ENCODE measurements at regions not wholly inside any gene's neighbourhood (a gene's known extent, or its start where the extent isn't known, plus 50 kb on each side); places are given as distances from the start of the nearest gene placed in this dataset.

- no peak overlapping the region for H3K4me3 ChIP-seq (replicated peaks; ENCODE audit: low read depth, low read length)
- no peak for DNase-seq (ENCODE audit: low read depth)
- no peak for TF ChIP-seq CTCF (IDR thresholded peaks at IDR 0.05; ENCODE audit: low read length, missing control alignments)
Observed at GRCh38 chr2:65788556-65788955, 356.2 kb upstream of the SPRED2 start.

GRCh38 chr2:65786765-65787164, 354.4 kb upstream of the SPRED2 start:
- no peak overlapping the region for H3K4me3 ChIP-seq (replicated peaks; ENCODE audit: low read depth, low read length)

GRCh38 chr2:65786007-65786717, 353.8 kb upstream of the SPRED2 start:
- no peak for TF ChIP-seq CTCF (IDR thresholded peaks at IDR 0.05; ENCODE audit: low read length, missing control alignments)

More at GRCh38 chr2:65786765-65787164, 354.4 kb upstream of the SPRED2 start:
- no peak for TF ChIP-seq CTCF (IDR thresholded peaks at IDR 0.05; ENCODE audit: low read length, missing control alignments)
- DNase-seq (ENCODE audit: low read depth) = no peak

GRCh38 chr2:65782996-65783650, 350.7 kb upstream of the SPRED2 start:
- H3K4me3 ChIP-seq (replicated peaks; ENCODE audit: low read depth, low read length) = no peak overlapping the region
- no peak for DNase-seq (ENCODE audit: low read depth)
- no peak for TF ChIP-seq CTCF (IDR thresholded peaks at IDR 0.05; ENCODE audit: low read length, missing control alignments)

More at GRCh38 chr2:65786007-65786717, 353.8 kb upstream of the SPRED2 start:
- no peak overlapping the region for H3K4me3 ChIP-seq (replicated peaks; ENCODE audit: low read depth, low read length)
- no peak for DNase-seq (ENCODE audit: low read depth)

GRCh38 chr2:65782186-65782585, 349.8 kb upstream of the SPRED2 start:
- no peak for DNase-seq (ENCODE audit: low read depth)
- no peak for TF ChIP-seq CTCF (IDR thresholded peaks at IDR 0.05; ENCODE audit: low read length, missing control alignments)
- H3K4me3 ChIP-seq (replicated peaks; ENCODE audit: low read depth, low read length) = no peak overlapping the region

GRCh38 chr2:65781756-65782155, 349.4 kb upstream of the SPRED2 start:
- H3K4me3 ChIP-seq (replicated peaks; ENCODE audit: low read depth, low read length) = no peak overlapping the region
- TF ChIP-seq CTCF (IDR thresholded peaks at IDR 0.05; ENCODE audit: low read length, missing control alignments) = no peak
- no peak for DNase-seq (ENCODE audit: low read depth)

Measured in fibroblast of pulmonary artery (primary cell).